ENCODE measurements at regions not wholly inside any gene's neighbourhood (a gene's known extent, or its start where the extent isn't known, plus 50 kb on each side); places are given as distances from the start of the nearest gene placed in this dataset.

GRCh38 chr11:38547462-38547861 lies 1949.4 kb upstream of the RAG2 start:
- no peak for TF ChIP-seq CTCF (IDR thresholded peaks at IDR 0.05; ENCODE audit: control extremely low read depth, extremely low read depth, low read depth, missing control alignments)
- CTCF ChIA-PET: interaction anchor here (1.1 kb wide), 1 partner anchor 11 kb away, joined by 4 read pairs; no protein-coding TSS in a partner anchor
- DNase-seq (ENCODE audit: extremely low spot score): no peak
- POLR2A ChIA-PET: no interaction called here

GRCh38 chr11:38543986-38544385 lies 1946.0 kb upstream of the RAG2 start:
- ChIA-PET CTCF (no interaction called here), POLR2A (no interaction called here)
- no peak for DNase-seq (ENCODE audit: extremely low spot score)
- TF ChIP-seq CTCF (IDR thresholded peaks at IDR 0.05; ENCODE audit: control extremely low read depth, extremely low read depth, low read depth, missing control alignments): no peak

GRCh38 chr11:38543311-38543710 lies 1945.3 kb upstream of the RAG2 start:
- no peak for TF ChIP-seq CTCF (IDR thresholded peaks at IDR 0.05; ENCODE audit: control extremely low read depth, extremely low read depth, low read depth, missing control alignments)
- ChIA-PET POLR2A (no interaction called here), CTCF (no interaction called here)

GRCh38 chr11:38538866-38539680 lies 1941.0 kb upstream of the RAG2 start:
- no peak for DNase-seq (ENCODE audit: extremely low spot score)
- ChIA-PET CTCF (no interaction called here), POLR2A (no interaction called here)
- TF ChIP-seq CTCF (IDR thresholded peaks at IDR 0.05; ENCODE audit: control extremely low read depth, extremely low read depth, low read depth, missing control alignments): no peak

More at GRCh38 chr11:38543311-38543710, 1945.3 kb upstream of the RAG2 start:
- DNase-seq (ENCODE audit: extremely low spot score): no peak

GRCh38 chr11:38530226-38530625 lies 1932.2 kb upstream of the RAG2 start:
- DNase-seq (ENCODE audit: extremely low spot score): no peak
- ChIA-PET CTCF (no interaction called here), POLR2A (no interaction called here)
- TF ChIP-seq CTCF (IDR thresholded peaks at IDR 0.05; ENCODE audit: control extremely low read depth, extremely low read depth, low read depth, missing control alignments): no peak

- no peak for DNase-seq (ENCODE audit: extremely low spot score)
- POLR2A ChIA-PET: no interaction called here
- CTCF ChIA-PET: interaction anchor here (1.1 to 1.6 kb wide), 4 partner anchors 11 to 25 kb away, joined by 3 to 6 read pairs (median 4); no protein-coding TSS in a partner anchor
- TF ChIP-seq CTCF (IDR thresholded peaks at IDR 0.05; ENCODE audit: control extremely low read depth, extremely low read depth, low read depth, missing control alignments): no peak
Measured at GRCh38 chr11:38524945-38525344, 1926.9 kb upstream of the RAG2 start.

All from GM10248 (cell line).